ENCODE measurements at regions not wholly inside any gene's neighbourhood (a gene's known extent, or its start where the extent isn't known, plus 50 kb on each side); places are given as distances from the start of the nearest gene placed in this dataset.
A peak's percentile ranks its signal among the peaks of the same experiment; 100 is the strongest.
"Not testable (repeated sequence)": the region's sequence is repeated elsewhere in the genome, so short reads cannot be mapped to it uniquely, and the experiment has no call there.

GRCh38 chr5:177875013-177875899, 92.6 kb upstream of the FAM153A start:
- peak overlapping the region; percentile 38 for H3K4me3 ChIP-seq (ENCODE audit: low read depth, low read length)
- peak; percentile 24 for DNase-seq (ENCODE audit: low read depth)

GRCh38 chr5:177863822-177864446, 81.2 kb upstream of the FAM153A start:
- DNase-seq (ENCODE audit: low read depth); H3K4me3 ChIP-seq (ENCODE audit: low read depth, low read length): not testable (repeated sequence)

- H3K4me3 ChIP-seq (ENCODE audit: low read depth, low read length); DNase-seq (ENCODE audit: low read depth): not testable (repeated sequence)
Observed at GRCh38 chr5:177857642-177858200, 75.0 kb upstream of the FAM153A start.

- not testable (repeated sequence) for H3K4me3 ChIP-seq (ENCODE audit: low read depth, low read length); DNase-seq (ENCODE audit: low read depth)
Observed at GRCh38 chr5:177856474-177856873, 73.8 kb upstream of the FAM153A start.

GRCh38 chr5:177847914-177848313, 65.2 kb upstream of the FAM153A start:
- DNase-seq (ENCODE audit: low read depth); H3K4me3 ChIP-seq (ENCODE audit: low read depth, low read length): not testable (repeated sequence)

GRCh38 chr5:177846598-177846997, 63.9 kb upstream of the FAM153A start:
- H3K4me3 ChIP-seq (ENCODE audit: low read depth, low read length); DNase-seq (ENCODE audit: low read depth): not testable (repeated sequence)

GRCh38 chr5:177845906-177846305, 63.2 kb upstream of the FAM153A start:
- DNase-seq (ENCODE audit: low read depth); H3K4me3 ChIP-seq (ENCODE audit: low read depth, low read length): not testable (repeated sequence)

GRCh38 chr5:177836191-177836590, 53.5 kb upstream of the FAM153A start:
- DNase-seq (ENCODE audit: low read depth); H3K4me3 ChIP-seq (ENCODE audit: low read depth, low read length): not testable (repeated sequence)
